ENCODE measurements at regions not wholly inside any gene's neighbourhood (a gene's known extent, or its start where the extent isn't known, plus 50 kb on each side); places are given as distances from the start of the nearest gene placed in this dataset.
A peak's percentile ranks its signal among the peaks of the same experiment; 100 is the strongest.

- Histone ChIP-seq H3K27ac (no peak overlapping the region), H3K4me1 (peaks cover 12% of the 10 kb centered on the region), H3K27me3 (ENCODE audit: low read depth) (no peaks in the 10 kb centered on the region), H3K36me3 (no peaks in the 10 kb centered on the region), H3K4me3 (no peak overlapping the region), H3K9me3 (no peaks in the 10 kb centered on the region)
- DNase-seq (no peak), ATAC-seq (no peak)
- TF ChIP-seq CTCF (IDR thresholded peaks at IDR 0.05): no peak
- intact Hi-C loops (cut with DNase I): no loop called here
Observed at GRCh38 chr13:105774739-105775460, 760.6 kb downstream of the EFNB2 start.

GRCh38 chr13:105773863-105774538, 761.5 kb downstream of the EFNB2 start:
- H3K4me1 ChIP-seq: peaks cover 12% of the 10 kb centered on the region
- H3K27ac ChIP-seq: no peak overlapping the region
- peak in 1 of 2 donors; percentile 61 for ATAC-seq
- intact Hi-C loops (cut with DNase I): no loop called here
- no peaks in the 10 kb centered on the region for H3K36me3 ChIP-seq
- no peak overlapping the region for H3K4me3 ChIP-seq
- H3K9me3 ChIP-seq: no peaks in the 10 kb centered on the region
- H3K27me3 ChIP-seq (ENCODE audit: low read depth): no peaks in the 10 kb centered on the region
- DNase-seq: no peak
- TF ChIP-seq CTCF (IDR thresholded peaks at IDR 0.05): no peak

- Histone ChIP-seq H3K4me3 (no peak overlapping the region), H3K4me1 (peaks cover 12% of the 10 kb centered on the region), H3K9me3 (no peaks in the 10 kb centered on the region), H3K36me3 (no peaks in the 10 kb centered on the region), H3K27me3 (ENCODE audit: low read depth) (no peaks in the 10 kb centered on the region), H3K27ac (no peak overlapping the region)
- no peak for TF ChIP-seq CTCF (IDR thresholded peaks at IDR 0.05)
- intact Hi-C loops (cut with DNase I): no loop called here
- ATAC-seq (no peak), DNase-seq (no peak)
Observed at GRCh38 chr13:105773241-105773640, 762.2 kb downstream of the EFNB2 start.

- Histone ChIP-seq H3K27ac (no peak overlapping the region), H3K4me1 (no peaks in the 10 kb centered on the region), H3K36me3 (no peaks in the 10 kb centered on the region), H3K4me3 (no peak overlapping the region), H3K9me3 (no peaks in the 10 kb centered on the region), H3K27me3 (ENCODE audit: low read depth) (no peaks in the 10 kb centered on the region)
- TF ChIP-seq CTCF (IDR thresholded peaks at IDR 0.05): no peak
- intact Hi-C loops (cut with DNase I): no loop called here
- no peak for ATAC-seq
- no peak for DNase-seq
Observed at GRCh38 chr13:105764486-105764885, 771.0 kb downstream of the EFNB2 start.

GRCh38 chr13:105763851-105764250, 771.6 kb downstream of the EFNB2 start:
- Histone ChIP-seq H3K9me3 (no peaks in the 10 kb centered on the region), H3K27ac (no peak overlapping the region), H3K36me3 (no peaks in the 10 kb centered on the region), H3K4me3 (no peak overlapping the region), H3K4me1 (no peaks in the 10 kb centered on the region), H3K27me3 (ENCODE audit: low read depth) (no peaks in the 10 kb centered on the region)
- intact Hi-C loops (cut with DNase I): no loop called here
- ATAC-seq (no peak), DNase-seq (no peak)
- TF ChIP-seq CTCF (IDR thresholded peaks at IDR 0.05): no peak
